CD4-positive, alpha-beta T cell (primary cell): ENCODE measurements at regions not wholly inside any gene's neighbourhood (a gene's known extent, or its start where the extent isn't known, plus 50 kb on each side); places are given as distances from the start of the nearest gene placed in this dataset.

Experiments
- ATAC-seq: fragments of 200-7000 bp; cut with Tn5 transposase; one replicate; pipeline ENCODE4 v1.10.0; 2022; ENCODE audit warnings: mild to moderate bottlenecking; ENCODE audit not compliant: poor library complexity
- CTCF ChIA-PET: fragments of 350-600 bp; sonication (Branson Sonifier 250); formaldehyde crosslinking; loops from one replicate; lab custom pipeline; 2021; ENCODE audit warnings: antibody characterized with exemption, inconsistent platforms; lab: Charles Lee
- POLR2A ChIA-PET: fragments of 350-600 bp; sonication (Branson Sonifier 250); formaldehyde crosslinking; loops from one replicate; lab custom pipeline; 2021; ENCODE audit warnings: antibody characterized with exemption, inconsistent platforms; lab: Charles Lee
- DNase-seq, 14 experiments: peaks; one replicate each; pipeline ENCODE4 v3.0.0-alpha.2; 2013 to 2020; ENCODE audit warnings: mixed read lengths in 2 of 14
- H3K27ac ChIP-seq, 2 donors: one replicate each; pipeline versions ENCODE4 v1.5.1 to v1.7.0; 2013; ENCODE audit warnings: low read length in 2 of 2, low read depth in 1 of 2, mild to moderate bottlenecking in 1 of 2
- H3K27me3 ChIP-seq, 2 experiments: 1 replicate in 1 of 2; 2 replicates in 1 of 2; pipeline versions ENCODE4 v1.6.1 to v1.7.0; 2013; ENCODE audit warnings: low read length in 2 of 2, control low read depth in 1 of 2, mild to moderate bottlenecking in 1 of 2, moderate library complexity in 1 of 2; ENCODE audit not compliant: insufficient read depth in 2 of 2, control insufficient read depth in 1 of 2
- H3K36me3 ChIP-seq: one replicate; pipeline ENCODE4 v1.6.1; 2013; ENCODE audit warnings: low read length, control low read depth; ENCODE audit not compliant: insufficient read depth
- H3K4me1 ChIP-seq: one replicate; pipeline ENCODE4 v1.6.1; 2013; ENCODE audit warnings: low read length, control low read depth; ENCODE audit not compliant: insufficient read depth
- H3K4me3 ChIP-seq: one replicate; pipeline ENCODE4 v1.5.1; 2013; ENCODE audit warnings: mild to moderate bottlenecking, low read length, moderate library complexity
- H3K9me3 ChIP-seq, 2 experiments: 1 replicate in 1 of 2; 2 replicates in 1 of 2; pipeline versions ENCODE4 v1.6.1 to v1.7.0; 2013; ENCODE audit warnings: low read length in 2 of 2, mild to moderate bottlenecking in 2 of 2, control low read depth in 1 of 2, moderate library complexity in 1 of 2; ENCODE audit not compliant: control insufficient read depth in 1 of 2, insufficient read depth in 1 of 2
- H3K27ac Mint-ChIP-seq: one replicate; pipeline ENCODE4 v1.8.0; 2020; ENCODE audit warnings: mixed read lengths
- H3K27me3 Mint-ChIP-seq: one replicate; pipeline ENCODE4 v1.8.0; 2021; ENCODE audit warnings: mixed read lengths
- H3K36me3 Mint-ChIP-seq: one replicate; pipeline ENCODE4 v1.8.0; 2021; ENCODE audit warnings: low read depth, mixed read lengths
- H3K4me1 Mint-ChIP-seq: one replicate; pipeline ENCODE4 v1.8.0; 2021; ENCODE audit warnings: low read depth, mixed read lengths
- H3K4me3 Mint-ChIP-seq: one replicate; pipeline ENCODE4 v1.8.0; 2020; ENCODE audit warnings: mild to moderate bottlenecking, mixed read lengths
- H3K9me3 Mint-ChIP-seq: one replicate; pipeline ENCODE4 v1.8.0; 2020; ENCODE audit warnings: mixed read lengths
- CTCF ChIP-seq: fragments of 200-600 bp; IDR thresholded peaks from one replicate; pipeline ENCODE4 v1.8.0; 2022; ENCODE audit warnings: antibody characterized with exemption, mild to moderate bottlenecking
- intact Hi-C, 2 experiments: fragments of 100-400 bp; cut with DNase I in 1 of 2; cut with micrococcal nuclease in 1 of 2; formaldehyde crosslinking; loops; one replicate each; pipeline versions ENCODE4 v1.15.1 to v1.9.0; 2023 to 2025; cut with DNase I, micrococcal nuclease

- Histone ChIP-seq H3K27ac (no peak overlapping the region), H3K4me3 (no peak overlapping the region), H3K36me3 (no peaks in the 10 kb centered on the region), H3K9me3 (no peaks in the 10 kb centered on the region), H3K4me1 (no peaks in the 10 kb centered on the region), H3K27me3 (no peaks in the 10 kb centered on the region)
- Mint-ChIP-seq H3K9me3 (no peaks in the 10 kb centered on the region), H3K27ac (no peak overlapping the region), H3K4me3 (no peak overlapping the region), H3K27me3 (no peaks in the 10 kb centered on the region), H3K4me1 (no peaks in the 10 kb centered on the region), H3K36me3 (no peaks in the 10 kb centered on the region)
- no peak for TF ChIP-seq CTCF
- DNase-seq = no peak
- ChIA-PET POLR2A (no interaction called here), CTCF (no interaction called here)
- no peak for ATAC-seq
- intact Hi-C loops = no loop called here
Measured at GRCh38 chr15:69838338-69838737, 259.4 kb downstream of the TLE3 start.

- no peaks in the 10 kb centered on the region for H3K27me3 Mint-ChIP-seq
- POLR2A ChIA-PET = no interaction called here
- intact Hi-C loops = no loop called here
- no peaks in the 10 kb centered on the region for H3K9me3 ChIP-seq
- H3K27ac Mint-ChIP-seq = no peak overlapping the region
- ATAC-seq = no peak
- DNase-seq = no peak
- no peaks in the 10 kb centered on the region for H3K4me1 Mint-ChIP-seq
- CTCF ChIA-PET = no interaction called here
- H3K27ac ChIP-seq = no peak overlapping the region
- H3K27me3 ChIP-seq = no peaks in the 10 kb centered on the region
- H3K36me3 ChIP-seq = no peaks in the 10 kb centered on the region
- no peak overlapping the region for H3K4me3 Mint-ChIP-seq
- H3K4me3 ChIP-seq = no peak overlapping the region
- H3K36me3 Mint-ChIP-seq = no peaks in the 10 kb centered on the region
- H3K9me3 Mint-ChIP-seq = no peaks in the 10 kb centered on the region
- no peaks in the 10 kb centered on the region for H3K4me1 ChIP-seq
- no peak for TF ChIP-seq CTCF
Measured at GRCh38 chr15:69838994-69839393, 258.7 kb downstream of the TLE3 start.

- intact Hi-C loops = no loop called here
- Histone ChIP-seq H3K27me3 (no peaks in the 10 kb centered on the region), H3K27ac (no peak overlapping the region), H3K4me3 (no peak overlapping the region), H3K4me1 (no peaks in the 10 kb centered on the region), H3K9me3 (no peaks in the 10 kb centered on the region), H3K36me3 (no peaks in the 10 kb centered on the region)
- H3K4me1 Mint-ChIP-seq = no peaks in the 10 kb centered on the region
- POLR2A ChIA-PET = no interaction called here
- no peak for ATAC-seq
- H3K9me3 Mint-ChIP-seq = no peaks in the 10 kb centered on the region
- H3K4me3 Mint-ChIP-seq = no peak overlapping the region
- no peaks in the 10 kb centered on the region for H3K27me3 Mint-ChIP-seq
- CTCF ChIA-PET = no interaction called here
- H3K36me3 Mint-ChIP-seq = no peaks in the 10 kb centered on the region
- no peak overlapping the region for H3K27ac Mint-ChIP-seq
- TF ChIP-seq CTCF = no peak
- DNase-seq = no peak
Measured at GRCh38 chr15:69841113-69841828, 256.4 kb downstream of the TLE3 start.
